ENCODE measurements at regions not wholly inside any gene's neighbourhood (a gene's known extent, or its start where the extent isn't known, plus 50 kb on each side); places are given as distances from the start of the nearest gene placed in this dataset.

DNA sequence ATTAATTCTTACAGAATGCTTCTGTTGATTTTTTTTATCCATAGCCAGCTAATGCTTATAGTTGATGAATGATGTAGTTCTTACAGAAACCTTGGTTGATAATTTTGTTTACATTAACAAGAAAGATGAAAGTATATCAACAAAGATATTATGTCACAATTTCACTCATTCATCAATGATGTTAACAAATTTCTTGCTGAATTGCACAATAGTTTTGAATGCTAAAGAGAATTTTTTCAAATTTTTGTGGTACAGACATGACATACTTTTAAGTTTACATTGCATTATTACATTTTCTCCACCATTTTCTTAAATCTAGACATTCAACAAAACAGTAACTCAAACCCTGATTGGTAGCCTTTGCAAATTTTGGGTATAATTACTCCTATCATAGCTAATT lies 236.3 kb downstream of the FOXD2 start:
- DNase-seq (ENCODE audit: low read depth, low spot score) = no peak

DNA sequence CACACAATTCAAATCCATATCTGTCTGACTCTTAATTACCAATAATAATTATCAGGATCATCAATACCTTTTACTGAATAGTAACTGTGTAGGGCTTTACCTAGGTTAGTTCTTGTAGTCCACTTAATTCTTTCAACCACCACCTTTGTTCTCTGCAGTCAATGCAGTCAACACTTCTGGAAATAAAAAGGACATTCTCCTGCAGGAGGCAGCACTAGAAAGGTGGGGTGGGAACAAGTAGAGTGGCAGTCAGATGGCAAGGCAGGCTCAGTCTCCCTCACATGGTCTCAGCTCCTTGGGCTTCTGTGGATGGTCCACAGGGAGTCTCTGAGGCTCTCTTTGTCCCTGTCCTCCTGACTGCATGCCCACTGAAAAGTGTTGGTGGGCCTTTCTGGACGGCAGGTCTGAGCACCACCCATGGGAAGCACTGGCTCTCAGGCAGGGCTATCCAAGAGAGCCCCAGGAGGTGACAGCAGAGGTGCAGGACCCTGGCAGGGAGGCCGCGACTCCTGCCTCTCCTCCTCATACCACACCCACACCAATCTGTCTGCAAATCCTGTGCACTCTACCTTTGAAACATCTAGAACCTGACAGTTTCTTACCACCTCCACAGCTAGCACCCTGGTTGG lies 237.3 kb downstream of the FOXD2 start:
- DNase-seq (ENCODE audit: low read depth, low spot score) = no peak
- H3K4me3 ChIP-seq (ENCODE audit: low read length) = no peak overlapping the region

More for the DNA sequence above, 236.3 kb downstream of the FOXD2 start:
- no peak overlapping the region for H3K4me3 ChIP-seq (ENCODE audit: low read length)

DNA sequence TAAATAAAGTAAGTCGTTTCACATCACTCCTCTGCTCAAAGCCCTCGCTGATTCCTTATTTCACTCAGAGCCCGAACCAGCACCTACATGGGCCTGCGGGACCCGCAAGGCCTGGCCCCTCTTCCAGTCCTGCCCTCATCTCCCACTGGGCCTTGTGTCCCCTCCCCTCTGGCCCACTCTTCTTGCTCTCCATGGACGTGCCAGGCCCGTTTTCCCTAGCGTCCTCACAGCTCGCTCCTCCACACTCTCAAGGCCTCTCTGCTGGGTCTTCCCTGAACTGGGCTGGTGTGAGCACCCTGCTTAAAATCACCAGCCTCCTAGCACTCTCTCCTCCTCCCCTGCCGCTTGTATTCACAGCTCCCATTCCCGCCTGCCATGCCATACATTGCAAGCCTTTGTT lies 237.9 kb downstream of the FOXD2 start:
- H3K4me3 ChIP-seq (ENCODE audit: low read length) = no peak overlapping the region
- DNase-seq (ENCODE audit: low read depth, low spot score) = no peak

DNA sequence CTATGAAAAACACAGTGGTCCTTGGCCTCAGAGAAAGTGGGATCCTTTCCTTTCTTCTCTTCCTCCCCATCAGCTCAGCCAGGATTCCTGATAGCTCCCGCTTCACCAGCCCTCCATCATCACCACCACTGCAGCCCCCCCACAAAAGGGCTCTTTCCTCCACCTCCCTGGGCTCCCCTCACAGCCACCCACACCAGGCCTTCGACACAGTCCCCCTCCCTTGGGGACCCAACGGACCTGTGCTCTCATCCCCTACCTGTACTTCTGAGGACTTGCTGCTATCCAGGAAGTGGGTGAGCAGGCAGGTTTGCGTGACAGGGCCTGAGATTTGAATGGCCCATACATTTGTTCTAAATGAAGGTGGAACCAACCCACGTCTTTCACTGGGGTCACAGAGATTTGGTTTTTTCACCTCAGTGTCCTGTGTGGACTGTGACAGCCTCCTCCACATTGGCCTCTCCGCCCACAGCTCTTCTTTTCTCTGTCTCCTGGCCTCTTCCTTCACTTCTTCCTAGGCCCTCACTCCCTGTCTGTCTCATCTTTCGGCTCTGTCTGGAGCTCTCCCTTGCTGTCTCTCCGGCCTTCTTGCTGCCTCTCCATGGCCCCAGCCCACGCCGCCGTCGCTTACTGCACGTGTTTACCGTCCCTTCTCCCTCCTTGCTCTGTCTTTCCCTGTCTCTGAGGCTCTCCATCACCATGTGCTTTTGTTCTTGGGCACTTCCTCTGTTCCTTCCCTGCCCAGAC lies 238.6 kb downstream of the FOXD2 start:
- DNase-seq (ENCODE audit: low read depth, low spot score) = no peak
- H3K4me3 ChIP-seq (ENCODE audit: low read length) = no peak overlapping the region

DNA sequence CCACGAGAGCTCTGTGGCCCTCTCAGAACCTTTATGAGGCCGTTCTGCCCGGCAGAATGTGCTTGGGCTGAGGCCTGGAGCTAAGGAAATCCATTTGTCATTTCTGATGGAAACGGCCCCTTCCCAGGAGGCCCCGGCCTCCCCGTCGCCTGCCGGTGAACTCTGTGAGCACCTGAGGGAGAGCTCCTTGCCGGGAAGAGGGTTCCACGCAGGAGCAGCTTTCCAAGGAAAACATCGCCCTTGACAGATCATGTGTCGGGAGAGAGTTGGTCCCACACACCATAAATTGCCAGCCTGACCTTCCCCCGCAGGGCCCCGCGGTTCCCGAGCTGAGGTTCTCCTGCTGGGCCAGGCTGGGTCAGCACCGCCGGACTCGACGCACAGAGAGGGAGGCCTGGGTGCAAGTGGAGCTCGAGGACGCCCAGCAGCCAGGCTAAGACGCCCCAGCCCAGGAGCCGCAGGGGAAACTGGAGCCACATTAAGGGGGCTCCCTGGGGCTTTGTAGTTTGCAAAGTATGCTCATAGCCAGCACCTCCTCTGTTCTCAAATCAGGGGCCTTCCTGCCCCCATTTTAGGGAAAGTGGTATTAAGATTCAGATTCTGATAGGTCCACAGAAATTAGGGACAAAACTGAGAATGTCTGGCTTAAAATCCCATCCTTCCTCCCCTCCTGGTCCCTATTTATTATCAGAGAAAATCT lies 239.5 kb downstream of the FOXD2 start:
- no peak for DNase-seq (ENCODE audit: low read depth, low spot score)
- H3K4me3 ChIP-seq (ENCODE audit: low read length) = no peak overlapping the region

DNA sequence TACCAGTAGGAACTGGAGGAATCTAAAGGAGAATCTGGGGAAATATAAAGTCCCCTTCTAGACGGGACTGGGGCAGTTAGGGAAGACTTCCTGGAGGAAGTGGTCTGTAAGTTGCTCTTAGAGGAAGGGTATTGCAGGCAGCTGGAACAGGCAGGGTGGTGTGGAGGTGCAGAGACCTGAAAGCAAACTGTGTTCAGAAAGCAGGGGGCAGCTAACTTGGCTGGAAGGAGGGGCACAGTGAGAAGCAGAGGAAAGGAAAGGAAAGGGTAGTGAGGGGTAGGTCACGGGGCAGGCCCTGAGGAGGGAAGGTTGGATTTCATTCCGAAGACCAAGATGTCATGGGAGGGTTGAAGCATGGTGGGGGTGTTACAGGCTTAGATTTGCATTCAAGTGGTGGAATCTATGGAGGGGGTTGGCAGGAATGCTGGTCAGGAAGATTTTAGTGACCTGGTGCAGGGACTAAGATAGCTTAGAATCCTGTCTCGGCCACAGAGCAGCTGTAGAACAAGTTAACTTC lies 240.7 kb downstream of the FOXD2 start:
- no peak for DNase-seq (ENCODE audit: low read depth, low spot score)
- H3K4me3 ChIP-seq (ENCODE audit: low read length) = no peak overlapping the region

DNA sequence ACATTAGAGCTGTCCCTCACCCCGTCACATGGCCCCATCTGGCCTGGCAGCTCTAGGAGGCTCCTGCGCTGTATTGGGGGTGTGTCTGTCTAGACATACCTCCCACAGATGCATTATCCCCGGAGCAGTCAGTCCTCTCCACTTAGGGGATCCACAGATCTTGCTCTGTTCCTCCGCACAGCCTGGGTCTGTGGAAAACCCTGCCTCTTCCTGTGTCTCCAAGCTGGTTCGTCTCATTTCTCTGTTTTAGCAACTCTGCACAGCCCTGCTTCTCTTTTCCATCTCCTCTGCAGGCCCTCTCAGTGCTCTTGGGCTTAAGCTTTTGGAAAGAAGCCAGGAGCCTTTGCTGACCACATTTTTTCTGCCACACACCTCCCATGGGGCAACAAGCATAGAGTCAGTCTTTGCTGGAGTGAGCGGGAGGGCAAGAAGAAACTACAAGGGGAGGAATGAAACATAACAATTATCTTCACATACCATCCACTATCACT lies 241.5 kb downstream of the FOXD2 start:
- no peak for DNase-seq (ENCODE audit: low read depth, low spot score)

DNA sequence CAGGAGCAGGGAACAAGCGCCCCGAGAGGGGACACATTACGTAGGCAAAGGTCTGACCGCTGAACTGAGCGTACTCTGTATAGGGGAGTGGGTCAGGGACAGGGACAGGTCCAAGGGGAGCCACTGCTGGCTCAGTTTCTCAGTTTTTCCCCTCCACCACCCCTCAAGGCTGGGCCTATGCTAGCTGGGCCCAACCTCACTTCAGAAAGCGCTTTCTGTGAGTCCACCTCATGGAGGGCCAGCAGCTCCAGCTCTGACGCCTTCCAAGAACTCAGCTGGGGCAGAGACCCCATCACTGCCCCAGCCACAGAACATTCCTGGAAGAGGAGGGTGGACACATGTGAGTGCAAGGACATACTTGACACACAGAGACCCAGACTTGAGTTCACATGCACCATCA lies 242.0 kb downstream of the FOXD2 start:
- no peak overlapping the region for H3K4me3 ChIP-seq (ENCODE audit: low read length)
- DNase-seq (ENCODE audit: low read depth, low spot score) = no peak

More for the DNA sequence above, 241.5 kb downstream of the FOXD2 start:
- no peak overlapping the region for H3K4me3 ChIP-seq (ENCODE audit: low read length)

DNA sequence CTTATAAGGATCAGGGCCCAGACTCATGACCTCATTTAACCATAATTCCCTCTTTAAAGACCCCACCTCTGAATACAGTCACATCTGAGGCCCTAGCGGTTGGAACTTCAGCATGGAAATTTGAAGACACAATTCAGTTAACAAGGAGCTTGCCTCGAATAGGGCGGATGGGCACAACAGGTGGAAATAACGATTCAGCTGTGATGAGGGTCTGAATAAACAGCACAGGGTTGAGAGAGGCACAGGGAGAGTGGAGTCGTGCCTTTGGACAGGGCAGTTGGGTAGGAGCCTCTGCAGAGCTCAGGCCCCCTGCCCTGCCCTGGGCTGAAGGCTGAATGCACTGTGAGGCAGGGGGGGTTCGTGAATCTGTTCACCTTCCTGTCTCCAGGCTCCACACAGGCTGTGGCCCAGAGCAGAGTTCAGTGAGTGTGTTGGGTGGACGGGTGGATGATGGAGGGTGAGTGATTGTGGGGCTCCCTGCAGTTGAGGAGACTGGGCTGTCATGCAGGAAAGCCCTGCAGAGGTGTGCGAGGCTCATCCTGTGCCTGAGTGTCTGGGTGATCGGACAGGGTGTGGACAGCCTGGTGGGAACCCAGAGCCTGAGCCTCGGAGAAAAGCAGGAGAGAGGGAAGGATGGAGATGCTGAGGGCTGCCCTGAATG lies 243.1 kb downstream of the FOXD2 start:
- DNase-seq (ENCODE audit: low read depth, low spot score) = no peak
- no peak overlapping the region for H3K4me3 ChIP-seq (ENCODE audit: low read length)

DNA sequence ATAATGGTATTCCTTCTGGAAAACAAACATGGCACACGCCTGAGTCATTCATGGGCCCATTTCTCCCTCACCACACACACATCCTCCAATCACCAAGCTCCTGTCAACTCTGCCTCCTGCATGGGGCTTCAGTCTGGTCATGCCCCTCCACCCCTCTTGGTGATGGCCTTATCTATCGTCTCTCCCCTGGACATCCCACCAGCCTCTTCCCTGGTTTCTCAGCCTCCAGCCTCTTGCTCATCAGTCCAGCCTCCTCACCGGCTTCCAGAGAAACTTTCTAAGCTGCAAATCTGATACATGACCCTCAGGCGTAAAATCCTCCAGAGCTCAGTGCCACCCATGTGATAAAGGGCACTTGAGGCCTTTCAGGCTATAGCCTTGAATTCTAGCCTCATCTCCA lies 243.9 kb downstream of the FOXD2 start:
- no peak for DNase-seq (ENCODE audit: low read depth, low spot score)
- no peak overlapping the region for H3K4me3 ChIP-seq (ENCODE audit: low read length)

DNA sequence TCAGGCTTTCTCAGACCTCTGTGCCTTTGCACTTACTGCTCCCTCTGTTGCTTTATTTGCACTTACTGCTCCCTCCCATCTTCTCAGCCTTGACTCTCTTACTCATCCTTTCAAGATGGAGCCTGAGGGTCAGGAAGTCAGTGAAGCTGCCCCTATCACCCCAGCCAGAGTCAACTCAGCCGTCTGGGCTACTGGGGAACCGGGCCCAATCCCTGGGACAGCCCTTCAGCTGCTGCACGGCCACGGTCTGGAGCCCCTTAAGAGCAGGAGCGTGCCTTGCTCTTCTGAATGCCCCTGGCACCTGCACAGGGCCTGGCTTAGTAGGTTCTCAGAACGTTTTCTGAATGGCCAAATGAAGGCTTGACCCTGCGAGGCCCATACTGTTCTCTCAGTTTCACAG lies 244.4 kb downstream of the FOXD2 start:
- DNase-seq (ENCODE audit: low read depth, low spot score) = no peak
- H3K4me3 ChIP-seq (ENCODE audit: low read length) = no peak overlapping the region

DNA sequence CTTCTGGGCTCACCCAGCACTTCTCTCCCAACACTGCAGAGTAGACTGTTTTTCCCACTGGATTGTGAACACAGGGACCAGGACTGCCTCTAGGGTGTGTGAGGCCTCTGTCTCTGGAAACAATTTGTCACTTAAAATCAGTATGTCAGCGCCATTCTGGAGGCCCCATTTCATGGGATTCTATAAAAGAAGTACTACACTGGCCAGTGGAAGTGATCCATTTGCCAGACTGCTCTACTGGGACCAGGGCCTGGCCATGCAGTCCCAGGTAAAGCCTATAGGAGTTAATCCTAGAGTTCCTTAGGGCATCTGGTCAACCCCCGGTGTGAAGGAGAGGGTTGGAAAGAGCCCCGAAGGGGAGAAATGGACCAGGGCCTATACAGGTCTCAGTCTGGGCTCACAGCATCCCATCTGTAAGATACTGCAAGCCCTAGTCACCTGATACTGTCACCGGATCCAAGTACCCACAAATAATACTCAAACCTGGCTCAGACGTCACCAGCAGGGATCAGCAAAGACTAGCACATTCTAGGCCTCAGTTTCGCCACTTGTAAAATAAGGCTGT lies 245.0 kb downstream of the FOXD2 start:
- H3K4me3 ChIP-seq (ENCODE audit: low read length) = no peak overlapping the region
- DNase-seq (ENCODE audit: low read depth, low spot score) = no peak

DNA sequence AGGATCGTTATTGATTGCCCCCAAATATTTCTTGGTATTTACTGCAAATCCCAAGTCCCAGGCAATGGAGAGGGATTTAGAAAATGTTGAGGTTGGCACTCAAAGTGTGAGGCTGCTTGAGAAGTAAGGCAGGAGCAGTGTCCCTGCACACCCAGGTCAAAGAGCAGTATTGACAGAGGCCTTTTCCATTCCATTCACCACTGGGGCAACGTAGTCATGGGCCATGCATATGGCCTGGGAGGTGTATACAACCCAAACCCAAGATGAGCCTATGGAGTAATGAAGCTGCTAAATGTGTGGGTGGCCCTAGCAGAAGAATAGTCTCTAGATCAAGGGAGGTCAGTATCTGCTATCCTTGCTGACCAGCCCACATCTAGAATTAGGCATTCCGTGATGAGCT lies 245.6 kb downstream of the FOXD2 start:
- DNase-seq (ENCODE audit: low read depth, low spot score) = no peak

DNA sequence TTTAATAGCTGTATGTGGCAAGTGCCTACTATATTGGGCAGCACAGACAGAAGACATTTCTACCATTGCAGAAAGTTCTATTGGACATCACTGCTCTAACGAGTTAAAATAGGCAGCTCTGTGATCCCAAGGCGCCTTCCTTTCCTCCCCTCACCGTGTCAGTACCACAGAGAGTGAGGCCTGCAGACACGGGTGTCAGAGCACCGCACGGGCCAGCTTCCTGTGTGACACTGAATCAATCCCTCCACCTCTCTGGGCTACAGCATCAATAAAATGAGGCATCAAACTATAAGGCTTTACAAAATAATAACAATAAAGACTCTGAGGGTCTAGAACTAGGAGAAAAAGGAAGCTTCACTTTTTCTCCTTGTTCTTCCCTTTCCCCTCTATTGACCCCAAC lies 246.7 kb downstream of the FOXD2 start:
- no peak for DNase-seq (ENCODE audit: low read depth, low spot score)
- no peak overlapping the region for H3K4me3 ChIP-seq (ENCODE audit: low read length)

More for the DNA sequence above, 245.6 kb downstream of the FOXD2 start:
- no peak overlapping the region for H3K4me3 ChIP-seq (ENCODE audit: low read length)

DNA sequence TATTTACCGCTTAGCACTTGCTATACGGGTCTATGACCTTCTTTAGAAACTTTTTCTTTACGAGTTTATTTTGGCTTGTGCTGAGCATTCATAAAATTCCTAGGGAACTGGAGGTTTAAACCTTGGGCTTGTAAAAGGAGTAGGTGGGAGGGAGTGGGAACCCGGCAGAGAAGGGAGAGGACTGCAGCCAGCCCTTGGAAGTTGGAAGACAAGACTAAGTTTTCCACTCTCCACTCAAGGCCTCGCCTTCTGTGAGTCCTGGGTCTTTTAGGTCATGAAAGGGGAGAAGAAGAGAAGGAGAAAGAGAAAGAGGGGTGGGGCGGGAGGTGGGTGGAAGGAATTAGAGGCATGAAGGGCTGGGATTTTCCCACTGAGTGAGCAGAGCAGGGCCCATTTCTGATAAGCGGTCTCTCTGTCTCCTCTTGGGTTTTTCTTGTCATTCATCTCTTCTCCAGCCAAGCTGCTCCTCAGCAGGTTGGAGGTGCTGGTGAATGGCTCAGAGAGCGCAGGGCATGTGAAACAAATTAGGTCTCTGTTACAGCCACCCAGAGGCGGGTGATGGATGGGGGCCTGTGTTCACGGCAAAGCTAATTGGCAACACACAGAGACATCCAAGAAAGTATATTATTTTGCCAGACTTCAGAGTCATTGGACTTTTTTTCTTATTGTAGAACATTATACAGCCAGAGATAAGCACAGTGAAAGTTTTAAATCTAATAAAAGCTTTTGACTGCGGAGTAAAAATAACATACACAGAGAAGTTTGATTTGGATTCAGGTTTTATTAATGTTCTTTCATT lies 247.3 kb downstream of the FOXD2 start:
- DNase-seq (ENCODE audit: low read depth, low spot score) = no peak
- H3K4me3 ChIP-seq (ENCODE audit: low read length) = no peak overlapping the region

DNA sequence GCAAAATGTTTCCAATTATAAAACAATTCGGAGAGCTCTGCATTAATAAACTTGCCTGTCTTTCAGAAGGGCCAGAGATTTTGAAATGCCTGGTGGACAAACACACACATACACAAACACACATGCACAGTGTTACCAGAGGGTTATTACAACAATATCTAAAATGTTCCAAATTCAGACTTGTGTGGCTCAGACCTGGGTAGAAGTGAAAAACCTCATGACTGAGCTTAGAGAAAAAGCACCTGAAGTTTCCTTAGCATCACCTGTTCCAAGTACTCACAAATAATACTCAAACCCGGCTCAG lies 247.9 kb downstream of the FOXD2 start:
- DNase-seq (ENCODE audit: low read depth, low spot score) = no peak
- no peak overlapping the region for H3K4me3 ChIP-seq (ENCODE audit: low read length)

DNA sequence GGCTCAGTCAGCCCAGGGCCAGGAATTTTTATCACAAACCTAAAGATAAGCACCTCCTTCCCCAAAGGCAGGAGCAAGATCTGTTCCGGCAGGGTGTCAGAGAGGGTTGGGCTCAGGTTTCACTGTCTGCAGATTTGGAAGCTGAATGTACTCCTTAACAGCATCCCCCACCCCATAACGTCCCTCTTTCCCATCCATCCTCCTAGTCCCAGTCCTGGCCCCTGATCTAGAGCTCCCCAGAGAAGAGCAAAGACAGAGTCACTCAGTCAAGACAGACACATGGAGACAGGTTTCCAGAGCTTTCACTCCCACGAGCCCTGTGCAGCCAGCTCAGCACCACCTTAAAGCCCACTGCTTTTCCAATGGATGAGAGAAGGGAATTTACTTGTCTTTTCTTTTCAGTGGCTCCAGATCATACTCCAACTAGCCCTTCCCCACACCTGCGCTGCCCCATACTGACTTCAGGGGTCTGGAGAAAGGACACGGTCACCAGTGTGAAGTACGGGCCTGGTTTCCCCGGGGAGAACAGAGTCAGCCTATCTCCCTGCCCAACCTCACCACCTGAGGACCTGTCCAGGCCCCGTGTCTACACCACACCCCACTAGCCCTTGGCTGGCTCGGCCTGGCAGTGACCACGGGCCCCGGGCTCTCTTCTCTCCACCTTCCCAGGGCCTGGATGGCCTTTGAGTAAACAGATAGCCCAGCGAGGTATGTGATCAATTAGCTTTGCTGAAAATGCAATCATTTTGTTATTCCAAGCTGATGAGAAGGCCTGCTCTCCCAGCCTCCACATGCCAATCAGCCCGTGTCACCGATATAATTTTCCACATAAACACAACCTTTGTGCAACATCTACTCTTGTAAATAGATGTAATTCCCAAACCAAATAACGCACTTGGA lies 249.1 kb downstream of the FOXD2 start:
- no peak overlapping the region for H3K4me3 ChIP-seq (ENCODE audit: low read length)
- DNase-seq (ENCODE audit: low read depth, low spot score) = no peak
